NCI-H774 (cell line): ENCODE measurements at regions not wholly inside any gene's neighbourhood (a gene's known extent, or its start where the extent isn't known, plus 50 kb on each side); places are given as distances from the start of the nearest gene placed in this dataset.

Experiments used
- DNase-seq: peaks from one replicate; lab custom pipeline; 2025; lab: John Stamatoyannopoulos, UW

DNA sequence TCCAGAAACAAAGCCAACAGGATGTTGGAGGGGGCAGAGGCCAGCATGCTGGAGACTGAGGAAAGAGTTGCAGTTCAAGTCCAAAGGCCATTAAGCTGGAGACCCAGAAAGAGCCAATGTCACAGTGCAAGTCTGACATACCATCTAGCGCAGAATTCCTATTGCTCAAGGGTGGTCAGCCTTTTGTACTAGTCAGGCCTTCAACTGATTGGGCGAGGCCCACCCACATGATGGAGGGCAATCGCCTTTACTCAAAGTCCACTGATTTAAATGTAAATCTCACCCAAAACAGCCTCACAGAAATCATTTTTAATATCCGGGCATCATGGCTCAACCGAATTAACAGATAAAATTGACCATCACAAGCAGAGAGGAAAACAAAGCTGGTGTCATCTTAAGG lies 113.9 kb downstream of the RCN1 start:
- DNase-seq: no peak

DNA sequence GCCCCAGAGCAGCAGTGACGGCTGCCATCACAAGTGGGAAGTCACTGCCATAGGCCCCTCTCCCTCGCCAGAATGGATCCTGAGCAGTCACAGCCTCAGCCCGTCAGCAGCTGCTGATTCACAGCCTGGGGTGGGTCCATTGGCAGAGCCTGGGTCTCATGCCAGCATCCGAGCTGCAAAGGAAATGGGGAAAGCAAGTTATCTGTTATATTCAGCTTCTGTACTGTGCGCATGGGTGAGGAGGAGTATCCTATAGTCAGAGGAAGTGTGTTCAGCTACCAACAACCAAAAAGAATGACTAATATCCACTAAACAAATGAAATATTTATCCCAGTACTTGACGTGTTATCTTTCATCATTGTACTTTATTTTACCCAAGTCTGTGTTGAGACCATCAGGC lies 119.7 kb downstream of the RCN1 start:
- DNase-seq: no peak

DNA sequence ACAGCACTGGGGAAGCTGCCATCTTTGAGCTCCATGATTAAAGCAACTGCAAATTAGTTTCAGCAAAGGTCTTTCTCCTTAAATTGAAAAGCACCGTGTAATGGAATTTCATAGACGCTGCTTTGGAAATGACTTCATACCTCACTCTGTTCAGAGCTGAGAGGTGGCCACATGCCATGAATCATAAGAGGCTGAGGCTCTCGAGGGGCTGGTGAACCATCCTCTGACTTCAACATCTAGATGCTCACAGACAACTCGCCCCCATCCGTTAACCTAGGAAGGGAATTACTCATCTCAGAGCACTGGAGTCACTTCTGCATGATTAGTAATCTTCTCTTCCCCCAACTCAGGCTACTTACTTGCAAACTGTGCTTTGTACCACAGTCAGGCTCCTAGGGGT lies 122.3 kb downstream of the RCN1 start:
- no peak for DNase-seq

DNA sequence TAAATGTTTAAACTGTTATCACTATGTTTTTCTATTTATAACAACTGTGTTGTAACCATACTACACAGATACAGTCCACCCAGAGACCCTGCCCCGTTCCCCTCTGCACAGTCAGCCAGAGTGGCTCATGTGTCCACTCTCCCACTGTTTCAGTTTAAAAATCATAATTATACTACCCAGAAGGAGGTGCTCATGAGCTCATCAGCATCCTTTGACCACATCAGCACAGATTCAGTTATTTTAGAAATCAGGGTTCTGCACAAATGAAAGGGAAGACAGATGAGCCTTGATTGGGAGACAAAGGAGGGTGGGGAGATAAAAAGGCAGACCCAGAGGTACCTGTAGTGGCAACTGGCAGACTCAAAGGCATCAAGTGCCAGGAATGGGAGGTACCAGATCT lies 124.3 kb downstream of the RCN1 start:
- DNase-seq: no peak

DNA sequence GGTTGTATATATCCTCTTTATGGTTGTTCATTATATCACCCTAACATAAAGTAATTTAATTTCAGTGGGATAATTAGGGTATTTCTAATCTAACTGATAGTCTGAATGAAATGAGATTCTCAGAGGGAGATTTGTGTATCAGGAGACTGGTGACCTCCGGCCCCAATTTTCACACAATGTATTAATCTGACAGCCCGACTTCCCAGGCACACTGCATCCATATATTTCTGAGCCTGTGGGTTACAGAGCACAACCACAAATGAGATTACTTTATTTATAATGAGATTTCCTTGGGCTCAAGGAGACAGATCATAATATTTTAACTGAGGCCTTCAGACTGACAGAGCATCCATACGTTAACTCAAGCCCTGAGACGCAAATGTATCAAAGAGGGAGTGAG lies 125.9 kb downstream of the RCN1 start:
- no peak for DNase-seq

DNA sequence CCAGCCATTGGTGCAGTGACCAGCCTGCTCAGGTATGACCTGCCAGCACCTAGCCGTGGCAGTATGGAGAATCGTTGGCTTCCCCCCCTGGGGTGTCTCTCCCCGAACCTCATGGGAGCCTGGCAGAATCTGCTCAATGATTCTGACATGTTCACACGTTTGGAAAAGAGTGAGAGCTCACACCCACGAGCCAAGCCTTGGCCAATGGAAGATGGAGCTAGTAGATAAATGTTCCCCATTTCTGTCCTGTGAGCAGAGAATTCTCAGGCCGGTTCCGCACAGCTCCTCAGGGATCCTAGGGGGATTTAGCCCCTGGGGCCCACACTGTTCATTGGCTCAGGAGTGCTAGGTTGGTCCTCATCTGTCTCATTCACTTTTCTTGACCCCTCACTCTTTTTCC lies 128.4 kb downstream of the RCN1 start:
- no peak for DNase-seq

DNA sequence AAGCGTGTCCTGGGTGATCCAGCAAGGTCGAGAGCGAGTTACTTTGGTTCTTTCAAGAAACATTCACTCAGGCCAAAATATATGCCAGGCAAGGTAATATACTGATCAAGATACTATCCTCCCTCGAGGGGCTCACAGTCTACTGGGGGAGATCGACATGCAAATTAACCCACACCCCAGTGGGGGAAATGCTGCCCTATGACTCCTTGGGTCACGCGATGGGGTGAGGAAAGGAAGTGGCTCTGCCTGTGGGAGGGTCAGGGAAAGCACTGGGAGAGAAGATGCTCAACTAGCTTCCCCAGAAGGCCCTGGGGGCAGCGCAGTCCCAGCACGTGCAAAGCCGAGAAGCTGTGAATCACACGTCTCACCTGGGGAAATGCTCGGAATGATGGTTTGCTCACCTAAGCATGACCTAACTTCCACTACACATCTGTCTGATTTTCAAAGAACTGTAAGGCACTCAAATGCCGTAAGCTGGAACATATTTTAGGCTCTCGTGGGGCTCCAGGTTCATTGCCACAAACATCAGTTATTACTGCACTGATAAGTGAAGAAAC lies 130.7 kb downstream of the RCN1 start:
- DNase-seq: no peak

DNA sequence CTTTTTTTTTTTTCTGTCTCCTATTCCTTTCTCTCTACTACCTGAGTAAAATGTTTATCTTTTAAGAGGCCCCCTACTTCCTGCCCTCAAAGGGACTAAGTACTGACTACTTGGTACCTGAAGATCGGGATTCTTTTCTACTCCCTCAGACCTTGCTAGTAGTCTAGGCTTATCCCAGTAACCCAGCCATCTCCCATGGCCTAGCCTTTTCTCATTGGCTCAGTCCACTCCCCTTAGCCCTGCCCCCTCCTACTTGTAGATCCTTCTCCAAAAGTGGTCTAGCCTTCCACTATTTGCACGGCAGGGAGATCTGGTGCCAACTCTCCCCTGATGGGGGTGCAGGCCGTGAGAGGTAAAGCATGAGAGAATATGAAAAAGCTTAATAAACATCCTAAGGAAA lies 133.7 kb downstream of the RCN1 start:
- no peak for DNase-seq

DNA sequence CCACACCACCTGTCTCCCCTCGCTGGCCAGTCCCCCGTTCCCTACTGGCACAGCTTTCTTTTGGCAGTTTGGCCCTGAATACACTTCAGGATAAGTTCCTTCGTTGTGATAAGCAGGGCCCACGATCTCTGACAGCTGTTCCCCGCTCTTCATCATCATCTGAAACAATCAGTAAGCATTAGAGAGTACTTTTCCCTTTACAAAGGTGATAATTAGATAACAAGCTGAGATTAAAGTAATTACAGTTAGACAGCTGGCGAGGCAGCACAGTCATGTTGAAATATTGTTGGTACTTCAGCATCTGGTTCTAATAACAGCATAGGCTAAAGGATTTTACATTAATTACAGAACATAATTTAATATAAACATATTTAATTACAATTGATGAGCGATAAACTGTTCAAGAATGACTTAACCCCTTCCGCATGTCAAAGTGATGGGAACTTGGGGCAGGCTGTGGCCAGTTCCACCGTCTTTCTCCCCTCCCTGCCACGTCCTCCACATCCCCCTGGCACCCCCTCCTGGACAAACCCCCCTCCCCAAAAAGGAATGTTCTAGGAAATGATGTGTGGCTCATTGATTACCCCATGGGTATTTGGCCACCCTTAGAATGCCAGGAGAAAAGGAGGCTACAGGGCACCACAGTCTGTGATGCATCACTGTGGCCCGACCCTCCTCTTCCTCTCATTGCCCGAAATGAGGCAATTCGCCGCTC lies 134.9 kb downstream of the RCN1 start:
- no peak for DNase-seq

DNA sequence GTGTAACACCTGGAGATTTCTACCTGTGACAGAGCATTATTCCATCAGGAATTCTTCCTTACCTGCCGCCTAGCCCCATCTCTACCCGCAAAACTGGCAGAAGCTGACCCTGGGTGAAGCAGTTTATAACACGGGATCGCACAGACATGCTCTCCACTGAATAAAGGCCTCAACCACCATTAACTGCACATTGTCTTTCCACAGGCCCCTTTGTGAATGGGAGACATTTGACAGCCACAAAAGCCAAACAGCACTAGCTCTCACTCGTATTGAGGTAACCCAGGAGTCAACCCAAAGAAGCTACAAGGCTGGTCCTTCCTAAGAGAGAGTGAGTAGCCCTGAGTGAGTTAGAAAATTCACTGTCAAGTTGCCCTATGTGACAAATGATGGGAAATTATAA lies 135.6 kb downstream of the RCN1 start:
- DNase-seq: no peak

DNA sequence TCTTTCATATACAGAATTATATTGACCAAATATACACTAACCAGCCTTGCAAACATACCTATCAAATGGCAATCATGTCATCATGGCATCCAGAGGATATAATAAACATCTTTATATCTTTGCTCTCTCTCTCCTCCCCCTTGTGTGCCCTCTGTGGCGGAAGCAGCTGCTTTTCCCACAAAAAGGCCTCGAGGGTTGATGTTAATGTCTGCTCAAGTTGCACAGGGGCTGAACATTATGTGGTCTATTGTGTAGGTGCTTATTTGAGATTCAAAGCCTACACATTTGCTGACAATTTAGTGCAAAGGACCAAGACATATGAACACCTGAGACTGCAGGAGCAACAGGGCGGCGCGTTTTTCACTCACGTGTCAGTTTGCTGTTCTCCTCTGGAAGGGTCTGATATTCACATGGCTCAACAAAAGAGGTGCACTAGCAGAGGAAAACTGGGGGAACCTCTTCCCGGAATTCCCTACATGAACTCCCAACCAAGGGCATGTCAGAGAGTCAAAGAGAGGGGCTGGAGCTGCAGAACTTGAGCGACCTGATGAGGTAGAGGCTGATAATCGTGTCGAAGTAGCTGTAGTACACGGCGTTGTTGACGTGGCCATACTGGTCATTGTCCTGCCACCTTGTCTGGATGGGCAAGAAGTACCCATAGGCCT lies 138.8 kb downstream of the RCN1 start:
- DNase-seq: no peak

DNA sequence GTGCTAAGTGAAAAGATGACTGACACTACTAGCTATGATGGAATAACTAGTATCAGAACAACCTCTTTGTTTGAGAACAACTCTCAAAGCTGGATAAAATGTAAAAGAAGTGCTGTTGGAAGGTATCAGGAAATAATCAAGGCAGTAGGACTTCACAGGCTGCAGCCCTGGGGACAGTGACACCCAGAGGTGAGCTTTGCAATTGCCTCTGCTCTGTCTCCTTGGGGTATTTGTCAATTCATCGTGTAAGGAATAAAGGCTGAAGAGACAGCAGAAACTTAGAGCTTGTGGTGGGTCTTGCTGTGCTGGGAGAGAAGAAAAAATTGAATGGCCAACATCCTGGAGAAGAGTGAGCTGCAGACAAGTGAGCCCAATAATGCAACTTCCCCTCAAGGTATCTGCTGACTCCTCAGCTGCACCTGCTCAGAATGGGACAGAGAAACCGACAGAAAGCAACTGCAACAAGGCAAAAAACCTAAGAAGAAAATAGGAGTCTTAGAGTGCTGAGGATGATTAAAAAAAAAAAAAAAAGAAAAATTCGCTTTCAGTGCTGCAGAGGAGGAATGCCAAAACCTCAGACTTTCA lies 141.1 kb downstream of the RCN1 start:
- no peak for DNase-seq

DNA sequence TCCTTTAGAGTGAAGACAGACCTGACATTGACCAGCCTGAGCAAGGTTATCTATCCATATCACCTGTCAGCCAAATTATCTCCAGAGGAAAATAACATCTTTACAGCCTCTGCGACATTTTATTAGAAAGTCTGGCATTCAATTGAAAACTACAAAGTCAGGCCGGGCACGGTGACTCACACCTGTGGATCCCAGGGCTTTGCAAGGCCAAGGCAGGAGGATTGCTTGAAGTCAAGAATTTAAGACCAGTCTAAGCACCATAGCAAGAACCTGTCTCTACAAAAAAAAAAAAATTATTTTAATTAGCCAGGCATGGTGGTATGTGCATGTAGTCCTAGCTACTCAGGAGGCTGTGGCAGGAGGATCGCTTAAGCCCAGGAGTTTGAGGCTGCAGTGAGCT lies 141.6 kb downstream of the RCN1 start:
- no peak for DNase-seq

DNA sequence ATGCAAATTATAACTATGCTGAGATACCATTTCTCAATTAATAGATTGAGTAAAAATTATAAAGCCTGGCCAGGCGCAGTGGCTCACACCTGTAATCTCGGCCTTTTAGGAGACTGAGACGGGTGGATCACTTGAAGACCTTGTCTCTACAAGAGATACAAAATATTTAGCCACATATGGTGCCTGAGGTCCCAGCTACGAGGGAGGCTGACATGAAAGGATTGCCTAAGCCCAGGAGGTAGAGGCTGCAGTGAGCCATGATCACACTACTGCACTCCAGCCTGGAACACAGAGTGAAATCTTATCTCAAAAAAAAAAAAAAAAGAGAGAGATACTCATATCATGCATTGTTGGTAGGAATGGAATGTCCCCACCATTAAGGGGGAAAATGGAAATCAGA lies 142.4 kb downstream of the RCN1 start:
- no peak for DNase-seq

DNA sequence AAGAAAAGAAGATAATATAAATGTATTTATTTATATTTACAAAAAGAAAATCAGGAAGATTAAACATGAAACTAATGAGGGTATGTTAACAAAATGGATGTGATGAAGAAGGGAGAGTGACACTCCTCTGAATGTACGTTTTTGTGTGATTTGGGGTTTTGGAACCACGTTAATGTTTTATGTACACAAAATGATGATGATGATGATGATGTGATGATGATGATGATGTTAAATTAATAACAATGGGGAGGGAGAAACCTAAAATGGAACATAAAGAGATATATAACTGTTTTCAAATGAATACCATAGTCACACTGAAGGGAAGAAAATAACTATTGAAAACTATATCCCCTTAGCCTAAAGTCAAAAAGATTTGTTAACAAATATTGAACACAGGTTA lies 143.1 kb downstream of the RCN1 start:
- no peak for DNase-seq

DNA sequence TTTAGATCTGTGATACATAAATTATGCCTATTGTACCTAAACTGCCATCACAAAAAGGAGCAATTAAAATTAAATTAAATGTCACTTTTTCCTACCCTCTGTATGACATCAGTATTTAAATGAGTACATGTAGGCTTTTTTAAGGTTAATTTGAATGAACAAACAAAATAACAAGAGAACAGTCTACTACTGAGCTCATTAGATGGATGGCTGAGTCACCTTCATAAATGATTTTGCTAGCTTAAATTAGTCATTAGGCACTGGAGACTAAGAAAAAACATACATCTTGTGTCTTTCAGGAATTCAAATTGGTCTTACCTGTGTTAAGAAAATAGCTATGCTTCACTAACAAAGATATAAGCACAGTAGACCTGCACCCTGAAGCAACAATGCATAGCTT lies 153.6 kb downstream of the RCN1 start:
- no peak for DNase-seq

DNA sequence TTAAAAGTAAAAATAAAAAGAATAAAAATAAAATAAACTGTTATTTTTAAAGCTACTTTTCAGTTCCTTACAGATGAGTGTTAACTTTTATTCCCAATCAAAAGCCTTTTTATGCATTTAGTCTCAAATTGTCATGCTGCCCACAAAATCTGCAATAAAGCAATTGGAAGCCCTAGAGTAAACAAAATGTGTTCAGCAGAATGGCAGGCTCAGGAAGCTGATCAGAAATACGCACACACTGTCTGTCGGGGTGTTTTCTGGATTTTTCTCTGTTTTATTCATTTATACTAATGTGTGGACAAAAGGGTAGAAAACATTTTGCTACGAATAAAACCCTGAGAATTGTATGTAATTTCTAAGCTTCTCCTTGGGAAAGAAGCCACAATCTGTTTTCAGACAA lies 162.8 kb downstream of the RCN1 start:
- DNase-seq: no peak

DNA sequence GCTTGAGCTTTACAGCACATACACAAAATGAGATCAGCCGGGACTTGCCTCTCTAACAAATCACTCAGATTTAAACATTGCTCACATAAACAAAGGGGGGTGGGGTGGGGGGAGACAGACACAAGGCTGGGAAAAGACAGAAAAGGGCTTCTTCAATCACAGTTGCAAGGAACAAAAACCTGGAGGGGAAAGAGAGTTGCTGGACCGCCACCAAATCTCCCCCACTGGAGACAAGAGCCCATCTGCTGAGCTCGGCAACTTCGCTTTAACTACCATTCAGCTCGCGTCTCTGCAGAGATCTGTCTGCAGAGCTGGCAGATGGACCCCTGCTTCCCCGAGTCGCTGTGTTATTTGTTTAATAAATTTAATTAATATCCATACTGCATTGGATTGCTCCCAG lies 165.0 kb downstream of the RCN1 start:
- no peak for DNase-seq

DNA sequence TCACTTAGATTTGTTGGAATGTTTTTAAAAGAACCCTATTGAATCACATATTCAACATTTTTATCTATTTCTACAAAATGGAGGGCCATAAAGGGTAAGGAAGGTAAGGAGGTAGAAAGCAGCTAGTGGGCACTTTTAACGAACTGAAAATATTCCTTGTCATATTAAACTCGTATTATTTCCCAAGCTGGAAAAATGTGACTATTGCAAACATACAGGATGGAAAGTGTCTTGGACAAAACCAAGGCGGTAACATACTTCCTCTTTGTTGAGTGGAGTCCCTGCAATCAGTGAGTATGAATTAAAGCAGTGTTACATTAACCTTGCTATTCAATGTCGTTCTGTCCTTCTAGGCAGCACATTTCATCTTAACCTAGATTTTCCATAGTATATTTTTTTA lies 165.6 kb downstream of the RCN1 start:
- no peak for DNase-seq

DNA sequence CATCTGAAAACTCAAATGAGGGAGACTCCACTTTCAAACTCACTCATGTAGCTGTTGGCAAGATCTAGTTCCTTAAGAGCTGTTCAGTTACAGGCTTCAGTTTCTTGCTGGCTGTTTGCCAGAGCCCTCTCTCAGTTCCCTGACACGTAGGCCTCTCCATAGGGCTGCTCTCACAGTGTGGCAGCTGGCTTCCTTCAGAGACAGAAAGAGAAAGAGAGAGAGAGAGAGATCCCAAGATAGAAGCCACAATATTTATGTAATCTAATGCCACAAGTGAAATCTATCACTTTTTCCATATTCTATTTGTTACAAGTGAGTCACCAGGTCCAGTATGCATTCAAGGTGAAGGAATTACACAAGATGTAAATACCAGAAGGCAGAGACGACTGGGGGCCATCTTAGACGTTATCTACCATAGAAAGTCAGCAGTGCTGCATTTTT lies 168.8 kb downstream of the RCN1 start:
- no peak for DNase-seq

DNA sequence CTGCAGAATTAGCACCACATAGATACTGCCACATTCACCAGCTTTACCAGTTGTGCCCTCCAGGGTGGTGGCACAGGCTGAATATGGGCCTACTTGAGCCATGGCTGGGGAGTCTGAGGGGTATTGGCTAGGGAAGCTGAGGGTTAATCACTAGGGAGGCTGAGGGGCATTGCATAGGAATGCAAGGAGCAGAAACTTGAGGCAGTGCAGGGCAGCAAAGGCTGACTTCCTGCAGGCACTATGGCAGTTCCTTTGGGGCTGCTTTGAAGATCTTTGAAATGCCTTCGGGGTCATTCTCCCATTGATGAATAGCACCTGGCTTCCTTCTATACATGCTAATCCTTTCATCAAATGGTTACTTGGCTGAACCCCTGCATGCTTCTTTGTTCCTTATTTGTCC lies 171.5 kb downstream of the RCN1 start:
- no peak for DNase-seq

DNA sequence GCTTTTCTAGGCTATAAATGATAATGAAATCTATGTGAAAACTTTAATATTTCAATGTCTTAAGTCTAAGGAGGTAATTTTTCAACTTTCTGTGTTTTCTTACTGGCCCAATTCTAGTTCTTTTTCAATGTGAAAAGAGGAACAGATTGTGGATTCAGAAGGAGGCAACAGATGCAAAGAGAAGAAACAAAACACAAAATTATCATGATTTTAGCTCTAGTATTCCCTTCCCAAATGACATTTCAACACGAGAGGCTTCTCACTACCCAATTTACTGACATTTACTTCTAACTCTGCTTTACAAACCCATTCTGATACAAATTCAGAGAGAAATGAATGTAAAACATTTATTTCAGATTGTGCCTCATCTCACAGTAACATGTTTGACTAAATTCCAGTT lies 169.4 kb downstream of the WT1 start:
- no peak for DNase-seq

DNA sequence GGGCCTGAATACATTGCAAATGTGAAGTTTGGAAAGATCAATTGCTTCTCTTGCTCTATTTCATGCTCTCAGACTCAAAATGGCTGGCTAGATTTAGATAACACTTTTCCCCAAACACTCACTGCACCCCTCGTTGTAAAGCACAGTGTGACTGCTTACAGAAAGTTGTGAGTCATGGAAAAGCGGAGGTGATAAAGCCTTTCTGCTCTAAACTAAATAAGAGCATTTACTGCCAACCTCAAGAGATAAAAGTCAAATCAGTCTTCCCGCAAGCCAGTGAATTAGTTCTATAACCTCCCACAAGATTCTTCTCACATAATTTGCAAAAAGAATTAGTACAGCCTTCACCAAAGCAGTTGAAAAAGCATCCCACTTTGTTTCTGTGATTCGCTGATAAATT lies 168.7 kb downstream of the WT1 start:
- no peak for DNase-seq
